ENCODE measurements at regions not wholly inside any gene's neighbourhood (a gene's known extent, or its start where the extent isn't known, plus 50 kb on each side); places are given as distances from the start of the nearest gene placed in this dataset.
"Not testable (repeated sequence)": the region's sequence is repeated elsewhere in the genome, so short reads cannot be mapped to it uniquely, and the experiment has no call there.

- DNase-seq (ENCODE audit: low read depth, low spot score): no peak
- H3K4me3 ChIP-seq (ENCODE audit: low read length): no peak overlapping the region
These were observed 166.7 kb downstream of the TMEM167A start for GRCh38 chr5:82910491-82910890.

DNA sequence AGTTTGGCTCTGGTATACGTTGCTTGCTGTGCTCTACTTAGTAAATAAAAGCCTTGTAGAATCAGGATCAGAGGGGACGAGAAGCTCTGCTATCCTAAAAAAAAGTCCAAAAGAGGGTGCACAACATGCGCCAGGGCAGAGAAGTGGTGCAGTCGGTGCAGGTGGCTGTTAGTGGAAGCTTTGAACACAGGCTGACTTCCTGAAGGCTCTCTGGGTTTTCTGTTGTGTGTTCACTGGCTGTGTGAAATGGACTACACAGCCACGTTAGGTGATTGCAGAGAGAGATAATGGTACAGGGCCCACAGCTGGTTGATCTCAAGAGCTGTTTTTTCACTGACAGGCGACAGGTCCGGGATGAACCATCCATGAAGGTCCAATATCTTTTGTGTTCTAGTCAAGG lies 167.4 kb downstream of the TMEM167A start:
- peak; percentile 60 for DNase-seq (ENCODE audit: low read depth, low spot score)
- no peak overlapping the region for H3K4me3 ChIP-seq (ENCODE audit: low read length)

DNA sequence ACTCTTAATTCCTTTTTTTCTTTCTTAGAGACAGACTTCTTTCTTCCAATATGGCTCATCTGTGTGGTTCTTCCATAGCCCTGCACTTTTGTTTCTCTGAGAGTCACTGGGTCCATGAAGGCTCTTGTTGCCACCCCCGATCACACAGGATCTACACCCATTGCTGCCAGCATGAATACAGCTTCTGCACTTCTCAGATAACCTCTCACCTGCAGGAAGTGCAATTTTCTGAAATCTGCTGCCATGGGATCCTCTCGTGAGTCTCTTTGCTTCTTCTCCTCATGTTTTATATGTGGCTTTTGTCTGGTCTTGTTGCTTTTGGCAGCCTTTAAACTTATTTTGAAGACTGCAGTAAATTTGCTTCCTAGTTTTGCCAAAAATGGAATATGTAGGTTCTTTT lies 171.2 kb downstream of the TMEM167A start:
- no peak overlapping the region for H3K4me3 ChIP-seq (ENCODE audit: low read length)
- DNase-seq (ENCODE audit: low read depth, low spot score): peak; percentile 25

DNA sequence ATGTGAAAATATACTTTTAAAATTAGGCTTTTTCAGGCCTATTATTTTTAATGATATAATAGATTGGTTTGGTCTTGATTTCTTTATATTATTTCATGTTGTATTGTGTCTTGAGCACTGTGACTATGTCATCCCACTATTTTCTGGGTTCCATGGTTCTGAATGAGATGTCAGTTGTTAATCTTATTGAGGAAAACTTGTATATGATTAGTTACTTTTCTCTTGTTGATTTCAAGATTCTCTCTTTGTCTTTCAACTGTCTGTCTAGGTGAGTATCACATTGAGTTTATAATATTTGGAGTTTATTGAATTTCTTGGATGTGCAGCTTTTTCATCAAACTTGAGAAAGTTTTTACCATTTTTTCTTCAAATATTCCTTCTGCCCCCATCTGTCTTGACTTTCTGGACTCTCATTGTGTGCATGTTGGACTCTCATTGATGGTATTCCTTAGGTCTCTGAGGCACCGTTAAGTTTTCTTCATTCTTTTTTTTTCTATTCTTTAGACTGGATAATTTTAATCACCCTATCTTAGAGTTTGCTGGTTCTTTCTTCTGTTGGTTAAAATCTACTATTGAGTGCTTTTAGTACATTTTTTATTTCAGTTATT lies 175.8 kb downstream of the TMEM167A start:
- no peak overlapping the region for H3K4me3 ChIP-seq (ENCODE audit: low read length)
- DNase-seq (ENCODE audit: low read depth, low spot score): no peak

DNA sequence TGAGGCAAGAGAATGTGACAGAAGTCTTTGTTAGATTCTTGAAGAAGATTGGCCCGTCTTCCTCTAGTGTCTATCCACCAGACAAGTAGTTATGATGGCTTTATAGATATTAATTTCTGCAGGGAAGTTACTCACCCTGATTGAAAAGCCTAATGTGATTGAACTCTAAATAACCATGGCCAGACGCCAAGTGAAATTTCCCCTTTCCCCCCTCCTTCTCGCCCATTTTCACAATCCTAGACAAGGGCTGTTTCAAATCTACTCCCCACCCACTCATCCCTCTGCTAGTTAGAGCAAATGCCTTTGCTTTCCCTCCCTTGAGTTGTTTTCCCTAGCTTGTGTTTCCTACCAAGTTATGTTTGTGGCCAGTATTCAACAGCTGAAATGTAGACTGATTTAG lies 182.5 kb downstream of the TMEM167A start:
- H3K4me3 ChIP-seq (ENCODE audit: low read length): no peak overlapping the region
- no peak for DNase-seq (ENCODE audit: low read depth, low spot score)

- no peak for DNase-seq (ENCODE audit: low read depth, low spot score)
- no peak overlapping the region for H3K4me3 ChIP-seq (ENCODE audit: low read length)
These were observed 188.1 kb downstream of the TMEM167A start for GRCh38 chr5:82889088-82889487.

DNA sequence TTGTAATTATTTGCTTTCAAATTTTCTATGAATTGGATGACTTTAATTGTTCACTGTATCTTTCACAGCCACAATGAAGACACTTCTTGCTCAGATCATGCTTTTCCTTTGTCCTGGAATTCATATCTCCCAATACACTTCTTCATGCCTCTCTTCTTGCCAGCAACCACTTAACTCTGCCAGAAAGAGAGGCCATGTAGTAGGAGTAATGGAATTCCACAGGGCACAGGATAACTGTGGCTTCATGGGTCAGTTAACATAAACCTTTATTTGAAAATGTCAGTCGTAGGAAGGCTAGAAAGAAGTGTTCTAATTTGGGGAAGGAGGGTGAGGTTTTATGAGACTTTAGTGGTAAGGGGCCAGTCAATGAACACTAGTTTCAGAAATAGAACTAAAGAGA lies 190.3 kb downstream of the TMEM167A start:
- H3K4me3 ChIP-seq (ENCODE audit: low read length): no peak overlapping the region
- no peak for DNase-seq (ENCODE audit: low read depth, low spot score)

GRCh38 chr5:82885627-82886389 lies 191.4 kb downstream of the TMEM167A start:
- no peak overlapping the region for H3K4me3 ChIP-seq (ENCODE audit: low read length)
- no peak for DNase-seq (ENCODE audit: low read depth, low spot score)

- DNase-seq (ENCODE audit: low read depth, low spot score): no peak
These were observed 192.2 kb downstream of the TMEM167A start for GRCh38 chr5:82884821-82885471.

DNA sequence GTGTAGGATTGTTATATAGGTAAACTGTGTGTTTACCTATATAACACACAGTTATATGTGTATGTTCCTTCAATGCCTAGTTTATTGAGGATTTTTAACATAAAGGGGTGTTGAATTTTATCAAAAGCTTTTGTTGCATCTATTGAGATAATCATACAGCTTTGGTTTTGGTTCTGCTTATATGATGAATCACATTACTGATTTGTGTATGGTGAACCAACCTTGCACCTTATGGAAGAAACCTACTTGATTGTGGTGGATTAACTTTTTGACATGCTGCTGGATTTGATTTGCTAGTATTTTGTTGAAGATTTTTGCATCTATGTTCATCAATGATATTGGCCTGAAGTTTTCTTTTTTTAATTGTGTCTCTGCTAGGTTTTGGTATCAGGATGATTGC lies 194.9 kb downstream of the TMEM167A start:
- no peak overlapping the region for H3K4me3 ChIP-seq (ENCODE audit: low read length)
- DNase-seq (ENCODE audit: low read depth, low spot score): no peak

More at GRCh38 chr5:82884821-82885471, 192.2 kb downstream of the TMEM167A start:
- no peak overlapping the region for H3K4me3 ChIP-seq (ENCODE audit: low read length)

DNA sequence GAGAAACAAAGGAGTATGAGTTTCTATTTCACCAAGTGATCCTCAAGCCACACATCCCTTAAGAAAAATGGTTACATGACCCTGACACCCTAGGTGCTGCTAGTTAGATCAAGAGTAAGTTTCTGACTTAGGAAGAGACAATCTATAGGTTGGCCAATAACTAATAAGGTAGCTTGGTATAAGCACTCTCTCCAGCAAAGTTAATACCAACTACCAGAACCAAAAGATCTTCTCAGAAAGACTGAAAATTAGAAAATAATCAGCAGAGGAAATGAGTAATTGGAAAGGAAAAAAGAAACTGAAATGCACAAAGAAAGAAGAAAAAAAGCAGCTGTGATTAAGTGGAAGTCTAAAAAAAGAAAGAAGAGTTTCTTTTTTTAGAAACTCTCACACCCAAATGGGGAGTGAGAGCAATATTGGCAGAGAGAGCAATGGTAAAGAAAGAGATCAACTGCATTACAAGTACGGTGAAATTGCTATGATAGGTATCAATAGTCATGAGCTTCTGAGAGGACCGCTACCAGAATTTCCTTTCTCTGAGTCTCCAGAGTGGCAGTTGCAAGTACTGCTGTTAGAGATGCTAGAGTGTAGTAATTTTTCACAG lies 195.5 kb downstream of the TMEM167A start:
- no peak for DNase-seq (ENCODE audit: low read depth, low spot score)

GRCh38 chr5:82879089-82879488 lies 198.1 kb downstream of the TMEM167A start:
- no peak overlapping the region for H3K4me3 ChIP-seq (ENCODE audit: low read length)
- DNase-seq (ENCODE audit: low read depth, low spot score): no peak

More for the DNA sequence above, 195.5 kb downstream of the TMEM167A start:
- H3K4me3 ChIP-seq (ENCODE audit: low read length): no peak overlapping the region

GRCh38 chr5:82873452-82873851 lies 203.7 kb downstream of the TMEM167A start:
- no peak overlapping the region for H3K4me3 ChIP-seq (ENCODE audit: low read length)
- DNase-seq (ENCODE audit: low read depth, low spot score): no peak

DNA sequence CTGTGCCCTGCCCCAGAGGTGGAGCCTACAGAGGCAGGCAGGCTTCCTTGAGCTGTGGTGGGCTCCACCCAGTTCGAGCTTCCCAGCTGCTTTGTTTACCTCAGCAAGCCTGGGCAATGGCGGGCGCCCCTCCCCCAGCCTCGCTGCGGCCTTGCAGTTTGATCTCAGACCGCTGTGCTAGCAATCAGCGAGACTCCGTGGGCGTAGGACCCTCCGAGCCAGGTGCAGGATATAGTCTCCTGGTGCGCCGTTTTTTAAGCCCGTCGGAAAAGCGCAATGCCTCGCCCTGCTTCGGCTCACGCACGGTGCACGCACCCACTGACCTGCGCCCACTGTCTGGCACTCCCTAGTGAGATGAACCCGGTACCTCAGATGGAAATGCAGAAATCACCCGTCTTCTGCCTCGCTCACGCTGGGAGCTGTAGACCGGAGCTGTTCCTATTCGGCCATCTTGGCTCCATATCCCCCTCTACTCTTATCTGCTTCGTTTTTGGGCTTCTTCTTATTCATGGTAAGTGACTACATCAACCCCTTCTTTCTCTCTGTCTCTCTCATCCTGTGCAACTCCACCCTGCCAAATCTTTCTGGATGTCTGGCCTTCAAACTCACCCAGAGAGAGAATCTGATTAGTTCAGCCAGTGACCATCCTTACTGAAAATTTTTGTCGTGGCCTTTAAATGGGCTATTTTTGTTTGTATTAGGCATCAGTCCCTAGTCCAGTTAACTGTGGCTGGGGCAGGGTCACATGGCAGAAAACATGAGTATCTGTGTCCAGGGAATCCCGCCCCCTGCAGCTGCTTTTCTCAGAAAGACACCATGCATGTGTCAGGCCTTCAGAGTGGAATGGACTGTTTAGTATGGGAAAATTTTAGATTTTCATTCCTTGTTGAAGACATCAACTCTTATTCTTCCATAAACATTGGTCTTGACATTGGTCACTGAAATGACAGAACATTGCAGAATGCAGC lies 204.6 kb downstream of the TMEM167A start:
- H3K4me3 ChIP-seq (ENCODE audit: low read length); DNase-seq (ENCODE audit: low read depth, low spot score): not testable (repeated sequence)

GRCh38 chr5:82865625-82866024 lies 211.6 kb downstream of the TMEM167A start:
- H3K4me3 ChIP-seq (ENCODE audit: low read length): no peak overlapping the region
- no peak for DNase-seq (ENCODE audit: low read depth, low spot score)

GRCh38 chr5:82863266-82863665 lies 213.9 kb downstream of the TMEM167A start:
- H3K4me3 ChIP-seq (ENCODE audit: low read length): no peak overlapping the region
- no peak for DNase-seq (ENCODE audit: low read depth, low spot score)

- no peak overlapping the region for H3K4me3 ChIP-seq (ENCODE audit: low read length)
- no peak for DNase-seq (ENCODE audit: low read depth, low spot score)
These were observed 214.5 kb downstream of the TMEM167A start for GRCh38 chr5:82862711-82863110.

DNA sequence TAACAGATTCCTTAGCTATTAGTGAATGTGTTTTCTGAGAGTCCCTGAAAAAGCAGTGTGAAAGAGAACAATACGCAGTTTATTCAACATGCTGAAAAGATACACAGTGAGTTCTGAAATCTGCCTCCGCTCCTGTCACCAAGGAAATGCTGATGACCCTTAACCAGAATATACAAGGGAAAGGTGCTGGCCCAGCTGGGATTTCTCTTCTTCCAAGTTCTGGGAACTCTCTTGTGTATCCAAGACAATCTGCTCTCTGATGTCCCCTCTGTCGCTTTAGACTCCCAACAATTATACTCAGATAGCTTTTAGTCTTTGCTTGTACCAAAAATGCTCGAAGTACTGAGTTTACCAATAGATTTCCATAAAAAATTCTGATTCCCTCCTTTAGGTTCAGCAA lies 214.9 kb downstream of the TMEM167A start:
- DNase-seq (ENCODE audit: low read depth, low spot score): no peak
- H3K4me3 ChIP-seq (ENCODE audit: low read length): no peak overlapping the region

DNA sequence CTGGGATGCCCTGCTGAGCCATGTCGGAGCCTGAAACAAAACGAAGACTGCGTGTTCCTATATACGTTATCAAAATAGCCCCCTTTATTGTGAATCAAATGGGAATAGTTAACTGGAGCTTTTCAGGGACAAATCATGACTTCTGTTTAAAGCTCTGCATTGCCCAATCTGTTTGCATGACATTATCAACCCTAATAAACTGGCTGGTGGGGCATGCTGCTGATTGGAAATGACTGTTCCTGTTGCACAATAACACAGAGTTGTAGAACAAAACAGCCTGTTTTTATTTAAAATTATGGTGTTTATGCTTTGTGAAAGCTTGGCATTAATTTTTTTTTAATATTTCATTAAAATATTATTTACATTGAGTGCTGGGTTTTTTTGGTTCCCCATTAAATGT lies 215.5 kb downstream of the TMEM167A start:
- DNase-seq (ENCODE audit: low read depth, low spot score): no peak
- no peak overlapping the region for H3K4me3 ChIP-seq (ENCODE audit: low read length)

All from Jurkat, Clone E6-1 (cell line).